ENCODE measurements at regions not wholly inside any gene's neighbourhood (a gene's known extent, or its start where the extent isn't known, plus 50 kb on each side); places are given as distances from the start of the nearest gene placed in this dataset.

DNA sequence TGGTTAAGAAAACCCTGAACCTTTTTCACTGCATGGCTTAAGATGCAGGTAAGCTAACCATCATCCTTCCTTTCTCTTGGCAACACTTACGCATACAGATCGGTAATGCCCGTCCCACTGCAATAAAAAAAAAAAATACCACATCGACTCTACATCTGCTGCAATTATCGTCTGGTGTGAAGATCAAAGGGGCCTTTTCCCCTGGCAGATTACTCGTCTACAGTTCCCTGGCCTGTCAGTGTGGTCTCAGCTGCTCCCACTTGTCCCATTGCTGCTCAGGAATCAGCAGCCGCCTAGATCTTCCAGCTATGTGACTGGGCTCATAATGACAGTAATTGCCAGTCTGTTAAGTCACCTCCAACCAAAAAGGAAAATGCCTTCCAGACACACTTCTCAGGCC is 133.1 kb downstream of the SETD4 start:
- POLR2A ChIA-PET = no interaction called here
- WGBS (ENCODE audit: low lambda C conversion rate) = 76% methylated on average over 7 of the region's 7 CpGs

DNA sequence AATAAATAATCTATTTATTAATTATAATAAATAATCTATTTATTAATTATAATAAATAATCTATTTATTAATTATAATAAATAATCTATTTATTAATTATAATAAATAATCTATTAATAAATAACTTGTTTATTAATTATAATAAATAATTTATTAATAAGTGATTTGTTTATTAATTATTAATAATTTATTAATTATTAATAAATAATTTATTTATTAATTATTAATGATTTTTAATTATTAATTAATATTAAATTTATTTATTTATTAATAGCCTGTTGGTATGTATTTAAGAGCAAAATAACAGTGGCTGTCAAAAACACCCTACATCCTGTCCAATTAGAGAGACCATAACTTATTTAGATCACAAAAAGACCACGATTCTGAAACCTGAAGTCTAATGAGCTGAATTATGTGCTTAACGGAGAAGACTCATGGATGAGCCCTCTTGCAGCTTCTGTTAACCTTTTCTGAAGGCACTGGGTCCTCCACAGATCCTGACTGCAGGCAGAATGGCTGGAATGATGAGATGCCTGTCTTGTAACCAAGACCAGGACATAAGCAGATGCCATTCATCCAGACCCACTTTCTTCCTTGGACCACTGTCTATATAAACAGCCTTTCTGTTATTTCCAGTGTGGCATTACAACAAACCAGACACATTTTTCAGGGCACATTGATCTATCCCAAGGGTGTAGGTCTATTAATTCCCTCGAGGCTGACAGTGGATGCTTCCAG is 134.2 kb downstream of the SETD4 start:
- Histone ChIP-seq H4K20me1 (ENCODE audit: insufficient read depth) (no peaks in the 10 kb centered on the region), H3K4me1 (ENCODE audit: control insufficient read depth in 1 of 2, insufficient read depth in 2 of 2, low read depth in 1 of 2, low read length in 1 of 2) (no peaks in the 10 kb centered on the region), H3K9ac (no peak overlapping the region), H3K9me3 (no peaks in the 10 kb centered on the region), H3K27me3 (ENCODE audit: insufficient read depth) (no peaks in the 10 kb centered on the region), H3K4me2 (no peak overlapping the region), H3K27ac (ENCODE audit: low read depth in 2 of 2, low read length in 1 of 2) (no peak overlapping the region), H2AFZ (ENCODE audit: low read depth) (no peak overlapping the region), H3K9me2 (no peaks in the 10 kb centered on the region), H3K4me3 (ENCODE audit: low read depth in 2 of 2, low read length in 1 of 2) (no peak overlapping the region), H3K79me2 (ENCODE audit: insufficient read depth) (no peaks in the 10 kb centered on the region), H3F3A (replicated peaks; ENCODE audit: insufficient read depth) (no peaks in the 10 kb centered on the region), H3K36me3 (replicated peaks in 1 of 2; ENCODE audit: control insufficient read depth in 1 of 2, insufficient read depth in 2 of 2, low read length in 1 of 2) (no peaks in the 10 kb centered on the region)
- TF ChIP-seq MEF2A (IDR thresholded peaks at IDR 0.05; ENCODE audit: borderline replicate concordance, low read depth) (no peak), FOSL2 (IDR thresholded peaks at IDR 0.05; ENCODE audit: borderline replicate concordance, low read depth) (no peak), RXRA (IDR thresholded peaks at IDR 0.05; ENCODE audit: borderline replicate concordance, low read depth) (no peak), NFIC (IDR thresholded peaks at IDR 0.05; ENCODE audit: borderline replicate concordance) (no peak), TCF12 (IDR thresholded peaks at IDR 0.05) (no peak), ELF1 (IDR thresholded peaks at IDR 0.05) (no peak), RFX5 (IDR thresholded peaks at IDR 0.05; ENCODE audit: low read length) (no peak), EP300 (IDR thresholded peaks at IDR 0.05; ENCODE audit: borderline replicate concordance in 1 of 2, low read depth in 1 of 2, low read length in 1 of 2) (no peak), NRF1 (IDR thresholded peaks at IDR 0.05; ENCODE audit: low read depth, low read length) (no peak), POLR2AphosphoS5 (IDR thresholded peaks at IDR 0.05; ENCODE audit: low read depth, low read length) (no peak), GATA2 (CRISPR knock-in tag; IDR thresholded peaks at IDR 0.05) (no peak), YY1 (IDR thresholded peaks at IDR 0.05; ENCODE audit: low read depth) (no peak), EZH2phosphoT487 (IDR thresholded peaks at IDR 0.05; ENCODE audit: borderline replicate concordance, low read depth) (no peak), MXI1 (IDR thresholded peaks at IDR 0.05; ENCODE audit: low read depth, low read length) (no peak)
- TF ChIP-seq, protein P1, sequence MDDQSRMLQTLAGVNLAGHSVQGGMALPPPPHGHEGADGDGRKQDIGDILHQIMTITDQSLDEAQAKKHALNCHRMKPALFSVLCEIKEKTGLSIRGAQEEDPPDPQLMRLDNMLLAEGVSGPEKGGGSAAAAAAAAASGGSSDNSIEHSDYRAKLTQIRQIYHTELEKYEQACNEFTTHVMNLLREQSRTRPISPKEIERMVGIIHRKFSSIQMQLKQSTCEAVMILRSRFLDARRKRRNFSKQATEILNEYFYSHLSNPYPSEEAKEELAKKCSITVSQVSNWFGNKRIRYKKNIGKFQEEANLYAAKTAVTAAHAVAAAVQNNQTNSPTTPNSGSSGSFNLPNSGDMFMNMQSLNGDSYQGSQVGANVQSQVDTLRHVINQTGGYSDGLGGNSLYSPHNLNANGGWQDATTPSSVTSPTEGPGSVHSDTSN (IDR thresholded peaks at IDR 0.05) = no peak
- TF ChIP-seq, protein P2, sequence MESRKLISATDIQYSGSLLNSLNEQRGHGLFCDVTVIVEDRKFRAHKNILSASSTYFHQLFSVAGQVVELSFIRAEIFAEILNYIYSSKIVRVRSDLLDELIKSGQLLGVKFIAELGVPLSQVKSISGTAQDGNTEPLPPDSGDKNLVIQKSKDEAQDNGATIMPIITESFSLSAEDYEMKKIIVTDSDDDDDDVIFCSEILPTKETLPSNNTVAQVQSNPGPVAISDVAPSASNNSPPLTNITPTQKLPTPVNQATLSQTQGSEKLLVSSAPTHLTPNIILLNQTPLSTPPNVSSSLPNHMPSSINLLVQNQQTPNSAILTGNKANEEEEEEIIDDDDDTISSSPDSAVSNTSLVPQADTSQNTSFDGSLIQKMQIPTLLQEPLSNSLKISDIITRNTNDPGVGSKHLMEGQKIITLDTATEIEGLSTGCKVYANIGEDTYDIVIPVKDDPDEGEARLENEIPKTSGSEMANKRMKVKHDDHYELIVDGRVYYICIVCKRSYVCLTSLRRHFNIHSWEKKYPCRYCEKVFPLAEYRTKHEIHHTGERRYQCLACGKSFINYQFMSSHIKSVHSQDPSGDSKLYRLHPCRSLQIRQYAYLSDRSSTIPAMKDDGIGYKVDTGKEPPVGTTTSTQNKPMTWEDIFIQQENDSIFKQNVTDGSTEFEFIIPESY (IDR thresholded peaks at IDR 0.05; ENCODE audit: borderline replicate concordance, low read depth) = no peak
- TF ChIP-seq, protein P3, sequence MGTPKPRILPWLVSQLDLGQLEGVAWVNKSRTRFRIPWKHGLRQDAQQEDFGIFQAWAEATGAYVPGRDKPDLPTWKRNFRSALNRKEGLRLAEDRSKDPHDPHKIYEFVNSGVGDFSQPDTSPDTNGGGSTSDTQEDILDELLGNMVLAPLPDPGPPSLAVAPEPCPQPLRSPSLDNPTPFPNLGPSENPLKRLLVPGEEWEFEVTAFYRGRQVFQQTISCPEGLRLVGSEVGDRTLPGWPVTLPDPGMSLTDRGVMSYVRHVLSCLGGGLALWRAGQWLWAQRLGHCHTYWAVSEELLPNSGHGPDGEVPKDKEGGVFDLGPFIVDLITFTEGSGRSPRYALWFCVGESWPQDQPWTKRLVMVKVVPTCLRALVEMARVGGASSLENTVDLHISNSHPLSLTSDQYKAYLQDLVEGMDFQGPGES (IDR thresholded peaks at IDR 0.05; ENCODE audit: low read depth, low read length) = no peak
- WGBS (ENCODE audit: low lambda C conversion rate) = 40% methylated on average over 3 of the region's 3 CpGs
- no peak for DNase-seq
- POLR2A ChIA-PET = no interaction called here
- CTCF ChIA-PET = no interaction called here

More for the DNA sequence above, 133.1 kb downstream of the SETD4 start:
- TF ChIP-seq YY1 (IDR thresholded peaks at IDR 0.05; ENCODE audit: low read depth) (no peak), SMC3 (IDR thresholded peaks at IDR 0.05; ENCODE audit: low read depth, low read length) (no peak), TAF1 (IDR thresholded peaks at IDR 0.05; ENCODE audit: borderline replicate concordance, low read depth, low read length) (no peak)
- TF ChIP-seq, protein P4, sequence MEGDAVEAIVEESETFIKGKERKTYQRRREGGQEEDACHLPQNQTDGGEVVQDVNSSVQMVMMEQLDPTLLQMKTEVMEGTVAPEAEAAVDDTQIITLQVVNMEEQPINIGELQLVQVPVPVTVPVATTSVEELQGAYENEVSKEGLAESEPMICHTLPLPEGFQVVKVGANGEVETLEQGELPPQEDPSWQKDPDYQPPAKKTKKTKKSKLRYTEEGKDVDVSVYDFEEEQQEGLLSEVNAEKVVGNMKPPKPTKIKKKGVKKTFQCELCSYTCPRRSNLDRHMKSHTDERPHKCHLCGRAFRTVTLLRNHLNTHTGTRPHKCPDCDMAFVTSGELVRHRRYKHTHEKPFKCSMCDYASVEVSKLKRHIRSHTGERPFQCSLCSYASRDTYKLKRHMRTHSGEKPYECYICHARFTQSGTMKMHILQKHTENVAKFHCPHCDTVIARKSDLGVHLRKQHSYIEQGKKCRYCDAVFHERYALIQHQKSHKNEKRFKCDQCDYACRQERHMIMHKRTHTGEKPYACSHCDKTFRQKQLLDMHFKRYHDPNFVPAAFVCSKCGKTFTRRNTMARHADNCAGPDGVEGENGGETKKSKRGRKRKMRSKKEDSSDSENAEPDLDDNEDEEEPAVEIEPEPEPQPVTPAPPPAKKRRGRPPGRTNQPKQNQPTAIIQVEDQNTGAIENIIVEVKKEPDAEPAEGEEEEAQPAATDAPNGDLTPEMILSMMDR (IDR thresholded peaks at IDR 0.05) = no peak
- Histone ChIP-seq H3K9me3 (no peaks in the 10 kb centered on the region), H3K4me3 (ENCODE audit: low read depth in 2 of 2, low read length in 1 of 2) (no peak overlapping the region), H3K4me2 (no peak overlapping the region), H3F3A (replicated peaks; ENCODE audit: insufficient read depth) (peaks cover 6% of the 10 kb centered on the region), H3K79me2 (ENCODE audit: insufficient read depth) (no peaks in the 10 kb centered on the region), H2AFZ (ENCODE audit: low read depth) (no peak overlapping the region), H3K4me1 (ENCODE audit: control insufficient read depth in 1 of 2, insufficient read depth in 2 of 2, low read depth in 1 of 2, low read length in 1 of 2) (peaks cover 0 to 5% of the 10 kb centered on the region in 2 experiments; a peak in 2 of 4 replicates), H3K9ac (no peak overlapping the region), H3K36me3 (replicated peaks in 1 of 2; ENCODE audit: control insufficient read depth in 1 of 2, insufficient read depth in 2 of 2, low read length in 1 of 2) (no peaks in the 10 kb centered on the region), H3K27me3 (ENCODE audit: insufficient read depth) (no peaks in the 10 kb centered on the region), H4K20me1 (ENCODE audit: insufficient read depth) (no peaks in the 10 kb centered on the region), H3K9me2 (no peaks in the 10 kb centered on the region), H3K27ac (ENCODE audit: low read depth in 2 of 2, low read length in 1 of 2) (no peak overlapping the region)
- CTCF ChIA-PET = no interaction called here
- no peak for DNase-seq

Data from SK-N-SH (cell line).